Keratinocyte (primary cell): ENCODE measurements at regions not wholly inside any gene's neighbourhood (a gene's known extent, or its start where the extent isn't known, plus 50 kb on each side); places are given as distances from the start of the nearest gene placed in this dataset.

ENCODE experiments used
- EZH2 ChIP-seq: IDR thresholded peaks from one replicate; pipeline ENCODE4 v1.6.1; 2012; ENCODE audit warnings: inconsistent platforms, mild to moderate bottlenecking, low read length, moderate library complexity
- TF ChIP-seq, protein P1 (sequence below), 3 experiments: IDR thresholded peaks in 1 of 3; conservative IDR thresholded peaks in 1 of 3; optimal IDR thresholded peaks in 1 of 3; 2 replicates in 2 of 3; 3 replicates in 1 of 3; pipeline versions ENCODE3 to v1.5.1; 2011; ENCODE audit warnings: low read length in 3 of 3, mild to moderate bottlenecking in 3 of 3, moderate library complexity in 2 of 3, control low read depth in 1 of 3, inconsistent platforms in 1 of 3; ENCODE audit not compliant: insufficient read depth in 2 of 3; ENCODE audit errors: extremely low read depth in 1 of 3

DNA sequence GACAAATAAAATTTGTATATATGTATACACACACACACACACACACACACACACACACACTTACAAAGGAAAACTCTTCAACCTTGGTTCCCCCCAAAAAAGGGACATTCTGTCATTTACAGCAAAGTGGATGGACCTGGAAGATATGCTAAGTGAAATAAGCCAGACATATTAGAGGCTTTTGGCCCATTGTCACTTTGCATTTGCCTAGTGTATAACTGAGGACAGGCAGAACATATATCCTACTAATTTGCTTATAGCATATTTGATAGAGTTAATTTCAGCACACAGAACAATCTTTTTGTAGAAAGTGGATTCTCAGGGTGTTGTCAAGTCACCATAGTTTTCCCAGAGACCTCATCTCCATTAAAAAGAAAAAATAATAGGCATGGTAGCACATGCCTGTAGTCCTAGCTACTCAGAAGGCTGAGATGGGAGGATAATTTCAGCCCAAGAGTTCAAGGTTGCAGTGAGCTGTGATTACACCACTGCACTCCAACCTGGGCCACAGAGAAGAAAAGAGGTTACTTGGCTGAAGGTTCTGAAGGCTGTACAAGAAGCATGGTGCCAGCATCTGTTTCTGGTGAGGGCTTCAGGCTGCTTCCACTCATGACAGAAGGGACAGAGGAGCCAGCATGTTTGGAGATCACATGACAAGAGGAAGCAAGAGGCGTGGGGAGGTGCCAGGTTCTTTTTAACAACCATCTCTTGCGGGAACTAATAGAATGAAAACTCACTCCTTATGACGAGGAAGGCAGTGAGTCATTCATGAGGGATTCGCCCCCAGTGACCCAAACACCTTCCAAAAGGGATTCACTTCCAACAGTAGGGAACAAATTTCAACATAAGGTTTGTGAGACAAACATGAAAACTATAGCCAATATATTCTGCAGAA lies 135.6 kb downstream of the TMEM168 start:
- TF ChIP-seq, protein P1, sequence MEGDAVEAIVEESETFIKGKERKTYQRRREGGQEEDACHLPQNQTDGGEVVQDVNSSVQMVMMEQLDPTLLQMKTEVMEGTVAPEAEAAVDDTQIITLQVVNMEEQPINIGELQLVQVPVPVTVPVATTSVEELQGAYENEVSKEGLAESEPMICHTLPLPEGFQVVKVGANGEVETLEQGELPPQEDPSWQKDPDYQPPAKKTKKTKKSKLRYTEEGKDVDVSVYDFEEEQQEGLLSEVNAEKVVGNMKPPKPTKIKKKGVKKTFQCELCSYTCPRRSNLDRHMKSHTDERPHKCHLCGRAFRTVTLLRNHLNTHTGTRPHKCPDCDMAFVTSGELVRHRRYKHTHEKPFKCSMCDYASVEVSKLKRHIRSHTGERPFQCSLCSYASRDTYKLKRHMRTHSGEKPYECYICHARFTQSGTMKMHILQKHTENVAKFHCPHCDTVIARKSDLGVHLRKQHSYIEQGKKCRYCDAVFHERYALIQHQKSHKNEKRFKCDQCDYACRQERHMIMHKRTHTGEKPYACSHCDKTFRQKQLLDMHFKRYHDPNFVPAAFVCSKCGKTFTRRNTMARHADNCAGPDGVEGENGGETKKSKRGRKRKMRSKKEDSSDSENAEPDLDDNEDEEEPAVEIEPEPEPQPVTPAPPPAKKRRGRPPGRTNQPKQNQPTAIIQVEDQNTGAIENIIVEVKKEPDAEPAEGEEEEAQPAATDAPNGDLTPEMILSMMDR (optimal IDR thresholded peaks at IDR 0.05 in 1 of 3, IDR thresholded peaks at IDR 0.05 in 1 of 3, conservative IDR thresholded peaks at IDR 0.05 in 1 of 3; ENCODE audit: extremely low read depth in 1 of 3, insufficient read depth in 2 of 3, low read length in 3 of 3): no peak
- TF ChIP-seq EZH2: no peak
